Thyroid gland (tissue), 4 donors: ENCODE measurements at regions not wholly inside any gene's neighbourhood (a gene's known extent, or its start where the extent isn't known, plus 50 kb on each side); places are given as distances from the start of the nearest gene placed in this dataset.

ENCODE experiments used
- DNase-seq, 2 donors: peaks; one replicate each; pipeline ENCODE4 v3.0.0-alpha.2; 2019
- H3K27ac ChIP-seq, 3 donors: fragments of 200-600 bp; sonication (generic); 1 replicate in 2 of 3; 2 replicates in 1 of 3; pipeline ENCODE4 v1.5.1; 2016 to 2019; ENCODE audit warnings: mild to moderate bottlenecking in 1 of 3, moderate library complexity in 1 of 3
- H3K27me3 ChIP-seq: fragments of 200-600 bp; sonication (generic); one replicate; pipeline ENCODE4 v1.5.1; 2019
- H3K36me3 ChIP-seq, 2 donors: fragments of 200-600 bp; sonication (generic); one replicate each; pipeline ENCODE4 v1.5.1; 2016 to 2019
- H3K4me1 ChIP-seq, 2 donors: fragments of 200-600 bp; sonication (generic); one replicate each; pipeline ENCODE4 v1.5.1; 2017 to 2019
- H3K4me3 ChIP-seq, 3 donors: fragments of 200-600 bp; sonication (generic); replicated peaks in 1 of 3; 1 replicate in 2 of 3; 2 replicates in 1 of 3; pipeline ENCODE4 v1.5.1; 2016; ENCODE audit warnings: mild to moderate bottlenecking in 1 of 3
- H3K9me3 ChIP-seq: fragments of 200-600 bp; sonication (generic); one replicate; pipeline ENCODE4 v1.5.1; 2017
- POLR2A ChIP-seq, 2 donors: fragments of 450-650 bp; IDR thresholded peaks; one replicate each; pipeline ENCODE4 v1.6.1; 2017; ENCODE audit warnings: antibody characterized with exemption in 2 of 2, mild to moderate bottlenecking in 2 of 2, moderate library complexity in 1 of 2
- WGBS, 2 donors: methylation state at CpG; one replicate each; pipeline ENCODE4 v1.1.5; 2017; 5-methylcytosine and 5-hydroxymethylcytosine counted together
- intact Hi-C: fragments of 100-400 bp; cut with DNase I; formaldehyde crosslinking; loops from one replicate; pipeline ENCODE4 v1.15.1; 2023
- TF ChIP-seq, protein P1 (sequence below), 6 experiments: fragments of 200-600 bp in 3 of 6; fragments of 450-650 bp in 3 of 6; sonication (generic) in 3 of 6; IDR thresholded peaks; one replicate each; pipeline ENCODE4 v1.5.1; 2016 to 2019; ENCODE audit warnings: antibody characterized with exemption in 6 of 6, mild to moderate bottlenecking in 2 of 6, inconsistent platforms in 1 of 6, moderate library complexity in 1 of 6

DNA sequence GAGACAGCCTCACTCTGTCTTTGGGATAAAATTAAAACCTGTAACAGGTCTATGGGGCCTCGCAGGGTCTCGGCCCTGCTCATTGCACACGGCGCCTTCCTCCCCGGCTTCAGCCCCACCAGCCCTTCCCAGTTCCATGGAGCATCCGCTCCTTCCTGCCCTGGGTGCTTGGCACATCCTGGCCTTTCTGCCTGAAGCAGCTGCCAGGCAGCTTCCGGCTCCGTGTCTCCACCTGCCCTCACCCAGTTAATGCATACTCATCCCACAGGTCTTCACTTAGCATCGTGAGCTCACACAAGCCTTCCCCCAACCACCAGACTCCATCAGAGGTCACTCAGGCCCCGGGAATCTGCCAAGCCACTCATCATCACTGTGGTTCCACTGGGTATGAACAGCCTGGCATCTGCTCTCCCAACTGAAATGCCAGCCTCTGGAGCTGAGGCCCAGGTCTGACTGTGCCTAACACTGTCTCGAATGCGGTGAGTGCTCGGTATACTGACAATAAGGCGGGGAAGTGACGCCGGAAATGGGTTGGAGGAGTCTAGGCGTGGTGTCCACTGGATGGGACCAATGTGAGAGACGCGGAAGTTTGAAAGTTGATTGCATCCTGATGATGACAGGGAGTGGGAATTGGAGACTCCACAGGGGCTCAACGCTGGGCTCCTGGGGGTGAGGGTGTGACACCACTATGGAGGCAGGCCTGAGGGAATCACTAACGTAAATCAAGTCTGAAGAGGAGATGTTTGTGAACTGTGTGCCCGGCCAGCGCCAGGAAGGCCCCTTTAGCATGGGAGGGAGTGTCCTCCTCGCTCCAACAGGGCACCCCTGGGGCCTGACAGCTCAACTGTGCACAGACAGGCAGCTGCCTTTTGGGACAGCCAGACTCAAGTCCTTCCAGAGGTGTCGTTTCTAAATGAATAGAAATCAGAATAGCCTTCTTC lies 245.8 kb downstream of the TTLL2 start:
- H3K36me3 ChIP-seq = no peaks in the 10 kb centered on the region
- no peak for DNase-seq
- no peak for TF ChIP-seq POLR2A (IDR thresholded peaks at IDR 0.05)
- TF ChIP-seq, protein P1, sequence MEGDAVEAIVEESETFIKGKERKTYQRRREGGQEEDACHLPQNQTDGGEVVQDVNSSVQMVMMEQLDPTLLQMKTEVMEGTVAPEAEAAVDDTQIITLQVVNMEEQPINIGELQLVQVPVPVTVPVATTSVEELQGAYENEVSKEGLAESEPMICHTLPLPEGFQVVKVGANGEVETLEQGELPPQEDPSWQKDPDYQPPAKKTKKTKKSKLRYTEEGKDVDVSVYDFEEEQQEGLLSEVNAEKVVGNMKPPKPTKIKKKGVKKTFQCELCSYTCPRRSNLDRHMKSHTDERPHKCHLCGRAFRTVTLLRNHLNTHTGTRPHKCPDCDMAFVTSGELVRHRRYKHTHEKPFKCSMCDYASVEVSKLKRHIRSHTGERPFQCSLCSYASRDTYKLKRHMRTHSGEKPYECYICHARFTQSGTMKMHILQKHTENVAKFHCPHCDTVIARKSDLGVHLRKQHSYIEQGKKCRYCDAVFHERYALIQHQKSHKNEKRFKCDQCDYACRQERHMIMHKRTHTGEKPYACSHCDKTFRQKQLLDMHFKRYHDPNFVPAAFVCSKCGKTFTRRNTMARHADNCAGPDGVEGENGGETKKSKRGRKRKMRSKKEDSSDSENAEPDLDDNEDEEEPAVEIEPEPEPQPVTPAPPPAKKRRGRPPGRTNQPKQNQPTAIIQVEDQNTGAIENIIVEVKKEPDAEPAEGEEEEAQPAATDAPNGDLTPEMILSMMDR (IDR thresholded peaks at IDR 0.05) = no peak
- H3K4me3 ChIP-seq = no peak overlapping the region
- H3K27ac ChIP-seq = no peak overlapping the region
- 89 to 94% methylated on average over 25 of the region's 25 CpGs for WGBS, 2 donors
- H3K4me1 ChIP-seq = peaks cover 6 to 24% of the 10 kb centered on the region in 2 donors
- no peaks in the 10 kb centered on the region for H3K9me3 ChIP-seq
- intact Hi-C loops = no loop called here
- H3K27me3 ChIP-seq = no peaks in the 10 kb centered on the region

DNA sequence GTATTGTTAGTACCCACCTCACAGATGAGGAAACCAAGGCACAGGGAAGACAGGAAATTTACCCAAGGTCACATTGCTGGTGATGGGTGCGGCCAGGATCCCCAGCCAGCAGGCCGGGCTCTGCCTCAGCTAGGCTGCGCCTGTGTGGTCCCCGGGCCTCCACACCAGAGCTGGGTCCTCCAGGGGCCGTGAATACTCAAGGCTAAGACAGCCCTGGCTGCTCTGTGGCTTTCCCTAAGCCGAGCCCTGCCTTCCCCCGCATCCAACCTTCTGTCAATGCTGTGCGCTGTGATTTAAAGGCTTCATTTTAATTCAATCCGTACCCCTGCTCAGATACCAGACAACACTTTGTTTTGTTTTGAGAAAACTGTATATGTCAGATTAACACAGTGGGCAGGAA lies 246.7 kb downstream of the TTLL2 start:
- 82 to 86% methylated on average over 8 to 9 of the region's 9 CpGs for WGBS, 2 donors
- Histone ChIP-seq H3K27me3 (no peaks in the 10 kb centered on the region), H3K4me3 (no peak overlapping the region), H3K27ac (no peak overlapping the region), H3K36me3 (no peaks in the 10 kb centered on the region), H3K9me3 (no peaks in the 10 kb centered on the region), H3K4me1 (peaks cover 6 to 16% of the 10 kb centered on the region in 2 donors)
- no peak for DNase-seq
- TF ChIP-seq, protein P1 (IDR thresholded peaks at IDR 0.05) = no peak
- TF ChIP-seq POLR2A (IDR thresholded peaks at IDR 0.05) = no peak
- intact Hi-C loops = no loop called here

DNA sequence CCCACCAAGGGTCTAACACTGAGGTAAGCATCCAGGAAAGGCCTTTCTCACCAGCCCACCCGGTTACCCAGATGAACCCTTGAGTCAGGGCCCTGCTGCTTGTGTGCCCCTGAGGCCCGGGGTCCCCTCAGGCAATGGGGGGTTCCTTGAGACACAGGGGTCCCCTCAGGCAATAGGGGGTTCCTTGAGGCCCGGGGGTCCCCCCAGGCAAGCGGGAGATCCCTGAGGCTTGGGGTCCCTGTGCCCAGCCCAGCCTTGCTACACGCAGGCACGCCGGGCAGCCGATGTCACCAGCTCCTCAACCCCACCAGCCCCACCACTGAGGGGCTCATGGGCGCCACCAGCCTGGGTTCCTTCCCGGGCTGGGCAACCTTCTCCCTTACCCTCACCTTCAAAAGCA lies 247.2 kb downstream of the TTLL2 start:
- intact Hi-C loops = no loop called here
- no peaks in the 10 kb centered on the region for H3K27me3 ChIP-seq
- H3K9me3 ChIP-seq = no peaks in the 10 kb centered on the region
- TF ChIP-seq, protein P1 (IDR thresholded peaks at IDR 0.05) = no peak
- TF ChIP-seq POLR2A (IDR thresholded peaks at IDR 0.05) = no peak
- H3K4me3 ChIP-seq = no peak overlapping the region
- peaks cover 6 to 14% of the 10 kb centered on the region in 2 donors for H3K4me1 ChIP-seq
- H3K27ac ChIP-seq = no peak overlapping the region
- WGBS, 2 donors = 83 to 94% methylated on average over 7 to 10 of the region's 10 CpGs
- H3K36me3 ChIP-seq = no peaks in the 10 kb centered on the region
- no peak for DNase-seq

DNA sequence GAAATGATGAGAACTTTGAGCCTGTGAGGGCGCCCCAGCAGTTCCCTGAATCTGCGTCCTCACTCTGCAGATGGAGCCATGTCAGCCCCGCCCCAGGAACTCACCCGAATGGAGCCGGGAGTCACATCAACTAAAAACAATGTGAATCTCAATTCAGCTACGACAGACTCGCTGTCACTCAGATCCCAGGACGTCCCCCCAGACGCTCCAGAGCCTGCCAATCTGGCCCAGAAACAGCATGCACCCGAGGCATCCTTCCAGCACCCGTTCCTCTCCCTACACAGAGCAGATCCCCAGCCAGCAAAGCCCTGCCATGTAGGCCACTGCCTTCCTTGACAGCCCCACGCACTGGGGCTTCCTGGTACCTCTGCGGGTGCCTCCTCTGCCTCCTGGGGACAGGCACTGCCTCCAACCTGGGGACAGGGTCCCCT lies 248.0 kb downstream of the TTLL2 start:
- intact Hi-C loops = no loop called here
- Histone ChIP-seq H3K36me3 (no peaks in the 10 kb centered on the region), H3K4me3 (no peak overlapping the region), H3K4me1 (peaks cover 6 to 14% of the 10 kb centered on the region in 2 donors), H3K27ac (no peak overlapping the region), H3K9me3 (no peaks in the 10 kb centered on the region), H3K27me3 (no peaks in the 10 kb centered on the region)
- no peak for DNase-seq
- WGBS, 2 donors = 81 to 85% methylated on average over 12 to 13 of the region's 13 CpGs
- TF ChIP-seq, protein P1 (IDR thresholded peaks at IDR 0.05) = no peak
- TF ChIP-seq POLR2A (IDR thresholded peaks at IDR 0.05) = no peak
